SU-DHL-6 (cell line): ENCODE measurements at regions not wholly inside any gene's neighbourhood (a gene's known extent, or its start where the extent isn't known, plus 50 kb on each side); places are given as distances from the start of the nearest gene placed in this dataset.

Experiments used
- CTCF ChIP-seq: fragments of 200-600 bp; sonication (generic); IDR thresholded peaks from one replicate; pipeline ENCODE4 v1.5.1; 2017; ENCODE audit warnings: antibody characterized with exemption, mild to moderate bottlenecking, low read length, moderate library complexity; ENCODE audit not compliant: insufficient read depth, poor library complexity, severe bottlenecking
- EZH2phosphoT487 ChIP-seq: fragments of 200-600 bp; sonication (generic), shearing (Covaris generic); conservative IDR thresholded peaks from 2 replicates; pipeline ENCODE4 v1.6.1; 2018; ENCODE audit warnings: mild to moderate bottlenecking, antibody characterized with exemption, low read length, moderate library complexity, mixed read lengths

- TF ChIP-seq CTCF (no peak), EZH2phosphoT487 (no peak)
Measured at GRCh38 chr1:30038134-30039025, 685.0 kb downstream of the MATN1 start.
